HFFc6 (cell line): ENCODE measurements at regions not wholly inside any gene's neighbourhood (a gene's known extent, or its start where the extent isn't known, plus 50 kb on each side); places are given as distances from the start of the nearest gene placed in this dataset.
"Not testable (repeated sequence)": the region's sequence is repeated elsewhere in the genome, so short reads cannot be mapped to it uniquely, and the experiment has no call there.

Experiments
- DNase-seq: peaks from one replicate; pipeline ENCODE4 v3.0.0-alpha.2; 2018
- H3K27ac Mint-ChIP-seq: 2 replicates; pipeline ENCODE4 v1.8.0; 2020; ENCODE audit warnings: mild to moderate bottlenecking, mixed read lengths
- H3K27me3 Mint-ChIP-seq: 2 replicates; pipeline ENCODE4 v1.8.0; 2021; ENCODE audit warnings: mild to moderate bottlenecking, moderate library complexity, mixed read lengths; ENCODE audit not compliant: insufficient read depth
- H3K36me3 Mint-ChIP-seq: 2 replicates; pipeline ENCODE4 v1.8.0; 2021; ENCODE audit warnings: low read depth, mixed read lengths
- H3K4me1 Mint-ChIP-seq: 2 replicates; pipeline ENCODE4 v1.8.0; 2020; ENCODE audit warnings: low read depth, mixed read lengths
- H3K4me3 Mint-ChIP-seq: 2 replicates; pipeline ENCODE4 v1.8.0; 2020; ENCODE audit warnings: mild to moderate bottlenecking, moderate library complexity, mixed read lengths
- H3K9me3 Mint-ChIP-seq: 2 replicates; pipeline ENCODE4 v1.8.0; 2020; ENCODE audit warnings: mild to moderate bottlenecking, mixed read lengths
- CTCF ChIP-seq: fragments of 200-600 bp; sonication (generic); IDR thresholded peaks from 2 replicates; pipeline ENCODE4 v1.5.0; 2021; ENCODE audit warnings: antibody characterized with exemption, mild to moderate bottlenecking

- Mint-ChIP-seq H3K27me3 (peaks cover 7% of the 10 kb centered on the region), H3K4me1 (no peaks in the 10 kb centered on the region), H3K9me3 (no peaks in the 10 kb centered on the region), H3K27ac (no peak overlapping the region), H3K36me3 (no peaks in the 10 kb centered on the region), H3K4me3 (no peak overlapping the region)
- TF ChIP-seq CTCF = no peak
- no peak for DNase-seq
Observed at GRCh38 chr6:14549871-14550270, 432.3 kb downstream of the CD83 start.

GRCh38 chr6:14550410-14550809 is 432.8 kb downstream of the CD83 start:
- H3K27me3 Mint-ChIP-seq = peaks cover 7% of the 10 kb centered on the region
- H3K36me3 Mint-ChIP-seq = no peaks in the 10 kb centered on the region
- no peak for DNase-seq
- H3K4me3 Mint-ChIP-seq = no peak overlapping the region
- no peaks in the 10 kb centered on the region for H3K4me1 Mint-ChIP-seq
- no peaks in the 10 kb centered on the region for H3K9me3 Mint-ChIP-seq
- no peak overlapping the region for H3K27ac Mint-ChIP-seq
- no peak for TF ChIP-seq CTCF

- TF ChIP-seq CTCF = no peak
- Mint-ChIP-seq H3K27ac (no peak overlapping the region), H3K36me3 (no peaks in the 10 kb centered on the region), H3K9me3 (no peaks in the 10 kb centered on the region), H3K4me3 (no peak overlapping the region), H3K27me3 (peaks cover 9% of the 10 kb centered on the region), H3K4me1 (no peaks in the 10 kb centered on the region)
- DNase-seq = no peak
Observed at GRCh38 chr6:14550822-14551221, 433.2 kb downstream of the CD83 start.

- not testable (repeated sequence) for H3K36me3 Mint-ChIP-seq, DNase-seq, H3K9me3 Mint-ChIP-seq, H3K4me1 Mint-ChIP-seq, H3K27ac Mint-ChIP-seq, H3K27me3 Mint-ChIP-seq, H3K4me3 Mint-ChIP-seq
Observed at GRCh38 chr6:14551601-14552000, 434.0 kb downstream of the CD83 start.

GRCh38 chr6:14552891-14553290 is 435.3 kb downstream of the CD83 start:
- Mint-ChIP-seq H3K27ac (no peak overlapping the region), H3K4me3 (no peak overlapping the region), H3K27me3 (peaks cover 12% of the 10 kb centered on the region), H3K36me3 (no peaks in the 10 kb centered on the region), H3K9me3 (no peaks in the 10 kb centered on the region), H3K4me1 (no peaks in the 10 kb centered on the region)
- DNase-seq = no peak
- 0 out of 2 replicates have a peak, but pooled peaks have one; percentile 6 for TF ChIP-seq CTCF

- H3K9me3 Mint-ChIP-seq = no peaks in the 10 kb centered on the region
- H3K27me3 Mint-ChIP-seq = peaks cover 12% of the 10 kb centered on the region
- H3K27ac Mint-ChIP-seq = no peak overlapping the region
- TF ChIP-seq CTCF = no peak
- no peak for DNase-seq
- no peaks in the 10 kb centered on the region for H3K4me1 Mint-ChIP-seq
- no peak overlapping the region for H3K4me3 Mint-ChIP-seq
- H3K36me3 Mint-ChIP-seq = no peaks in the 10 kb centered on the region
Observed at GRCh38 chr6:14553515-14553914, 435.9 kb downstream of the CD83 start.
